SH-SY5Y (cell line): ENCODE measurements at regions not wholly inside any gene's neighbourhood (a gene's known extent, or its start where the extent isn't known, plus 50 kb on each side); places are given as distances from the start of the nearest gene placed in this dataset.

Source experiments
- GATA2 ChIP-seq: IDR thresholded peaks from 2 replicates; pipeline ENCODE4 v1.6.1; 2011; ENCODE audit warnings: mild to moderate bottlenecking, low read depth, low read length
- GATA3 ChIP-seq: IDR thresholded peaks from 2 replicates; pipeline ENCODE4 v1.6.1; 2011; ENCODE audit warnings: low read depth, mild to moderate bottlenecking, low read length, moderate library complexity

DNA sequence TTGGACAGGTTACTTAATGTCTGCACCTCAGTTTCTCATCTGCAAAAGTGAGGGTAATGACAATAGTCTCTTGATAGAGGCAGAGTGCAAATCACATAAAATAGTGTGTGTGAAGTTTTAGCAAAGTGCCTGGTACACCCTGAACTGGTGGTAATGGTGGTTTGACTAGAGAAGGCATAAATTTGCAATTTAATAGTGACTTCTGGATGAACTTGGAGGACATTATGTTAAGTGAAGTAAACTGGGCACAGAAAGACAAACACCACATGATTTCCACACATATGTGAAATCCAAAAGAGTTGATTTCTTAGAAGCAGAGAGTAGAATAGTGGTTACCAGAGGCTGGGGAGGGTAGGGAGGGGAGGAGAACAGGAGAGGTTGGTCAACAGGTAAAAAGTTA, 54.8 kb upstream of the FUT8 start:
- TF ChIP-seq GATA3 (no peak), GATA2 (no peak)

DNA sequence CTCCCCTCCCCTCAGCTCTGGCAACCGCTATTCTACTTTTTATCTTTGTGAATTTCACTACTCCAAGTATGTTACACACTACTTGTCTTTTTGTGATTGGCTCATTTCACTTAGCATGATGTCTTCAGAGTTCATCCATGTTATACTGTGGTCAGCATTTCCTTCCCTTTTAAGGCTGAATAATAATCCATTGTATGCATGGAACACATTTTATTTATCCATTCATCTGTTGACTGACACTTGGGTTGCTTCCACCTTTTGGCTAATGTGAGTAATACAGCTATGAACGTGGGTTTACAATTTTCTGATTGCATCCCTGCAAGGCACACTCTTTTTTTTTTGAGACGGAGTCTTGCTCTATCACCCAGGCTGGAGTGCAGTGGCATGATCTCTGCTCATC, 53.0 kb upstream of the FUT8 start:
- TF ChIP-seq GATA3 (no peak), GATA2 (no peak)

DNA sequence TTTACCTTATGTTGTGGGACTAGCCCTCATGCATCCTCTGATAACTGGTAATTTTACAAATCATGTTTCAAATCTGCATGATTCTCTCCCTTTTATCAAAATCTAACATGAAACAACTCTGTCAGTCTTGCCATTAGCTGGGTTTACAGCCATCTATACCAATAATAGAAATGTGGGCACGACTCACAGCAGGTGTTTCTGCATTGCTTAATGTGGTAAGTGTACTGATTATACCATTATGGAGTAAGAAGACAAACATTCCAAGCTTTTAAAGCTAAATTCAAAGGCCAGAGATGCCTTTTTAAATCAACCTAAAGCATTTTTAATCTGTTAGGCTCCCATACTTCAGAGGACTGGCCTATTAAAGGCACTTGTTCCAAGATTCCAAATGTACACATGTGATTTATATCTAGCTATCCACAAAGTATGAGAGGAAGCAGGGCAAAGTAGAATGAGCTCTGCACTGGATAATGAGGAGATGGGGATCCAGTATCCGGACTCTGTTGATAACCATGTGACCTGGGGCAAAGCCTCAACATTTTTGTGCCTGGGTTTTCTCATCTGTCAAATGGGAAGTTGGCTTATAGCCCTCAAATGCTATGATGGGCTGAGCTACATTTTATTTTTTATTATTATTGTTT, 52.3 kb upstream of the FUT8 start:
- TF ChIP-seq GATA3 (peak; percentile 45; the same call in 1 of the 2 replicates), GATA2 (peak; percentile 50; the same call in 1 of the 2 replicates)

DNA sequence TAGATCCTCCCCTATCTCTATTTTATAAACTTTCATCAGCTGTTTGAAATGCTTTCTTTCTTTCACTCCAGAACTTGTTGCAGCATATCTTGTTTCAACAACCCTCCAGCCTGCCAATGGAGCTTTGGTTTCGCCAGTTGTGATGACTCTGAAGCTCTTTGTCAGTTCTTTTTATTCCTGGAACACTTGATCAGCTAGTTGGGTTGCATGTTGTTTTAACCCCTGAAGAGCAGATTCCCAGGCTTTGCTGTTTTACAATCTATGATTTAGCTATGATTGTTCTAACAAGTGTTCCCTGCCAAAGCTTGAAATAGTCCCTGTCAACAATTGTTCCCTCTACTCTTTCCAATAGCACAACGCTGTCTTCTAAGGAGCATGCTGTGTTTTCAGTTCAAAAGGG, 50.6 kb upstream of the FUT8 start:
- TF ChIP-seq GATA2 (no peak), GATA3 (no peak)
